ENCODE measurements at regions not wholly inside any gene's neighbourhood (a gene's known extent, or its start where the extent isn't known, plus 50 kb on each side); places are given as distances from the start of the nearest gene placed in this dataset.
A peak's percentile ranks its signal among the peaks of the same experiment; 100 is the strongest.

DNA sequence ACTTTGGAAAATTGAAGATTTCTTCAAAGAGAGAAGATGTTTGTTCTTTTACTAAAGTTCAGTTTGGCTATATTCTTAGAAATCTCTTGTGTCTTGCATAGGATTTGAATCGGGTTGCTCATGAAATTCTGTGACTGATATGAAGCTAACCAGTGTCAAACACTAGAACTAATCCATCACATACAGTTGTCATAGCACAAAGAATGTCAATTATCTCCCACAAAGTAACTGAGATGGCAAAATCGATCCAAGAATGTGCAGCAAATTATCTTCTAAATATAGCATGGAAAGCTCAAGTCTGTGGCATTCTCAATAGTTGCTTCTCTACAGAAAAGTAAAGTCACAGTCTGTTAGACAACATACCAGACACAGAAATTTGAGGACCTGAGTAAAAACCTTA lies 768.1 kb upstream of the LRRN3 start:
- no peak for DNase-seq (ENCODE audit: low read depth in 4 of 4, low spot score in 2 of 4)

DNA sequence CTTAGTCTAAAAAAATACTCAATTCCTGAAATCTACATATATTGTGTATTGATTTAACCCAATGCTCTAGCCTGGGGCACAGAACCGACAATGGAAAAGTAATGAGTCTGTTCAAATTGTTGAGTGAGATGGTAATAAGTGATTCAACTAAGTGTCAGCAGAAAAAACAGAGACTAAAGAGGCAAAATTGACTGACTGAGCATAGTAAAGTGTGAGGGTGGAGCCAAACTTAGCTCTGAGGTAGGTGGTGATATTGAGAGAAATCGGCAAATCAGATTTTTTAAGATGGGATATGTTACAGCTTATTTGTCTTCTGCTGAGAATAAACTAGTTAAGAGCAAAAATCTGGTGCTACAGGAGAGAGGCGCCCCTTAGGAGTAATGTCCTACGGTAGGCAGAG lies 764.0 kb upstream of the LRRN3 start:
- no peak for DNase-seq (ENCODE audit: low read depth in 4 of 4, low spot score in 2 of 4)

DNA sequence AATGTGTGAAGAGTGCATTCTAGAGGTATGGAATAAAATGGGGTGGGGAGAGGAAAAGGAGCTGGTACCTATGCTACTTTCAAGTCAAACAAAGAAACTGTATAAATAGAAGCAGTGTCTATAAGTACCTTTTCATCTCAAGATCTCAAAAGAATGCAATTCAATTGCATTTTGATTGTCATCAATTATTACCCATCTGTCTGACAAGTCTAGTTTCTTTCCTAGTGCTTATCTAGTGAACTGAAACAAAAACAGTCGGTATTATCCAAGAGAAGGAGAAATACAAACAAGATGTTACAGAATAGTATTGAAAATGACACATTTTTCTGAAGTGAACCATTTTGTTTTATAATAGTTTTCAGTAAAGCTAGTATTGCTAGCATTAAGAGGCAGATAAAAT lies 754.5 kb upstream of the LRRN3 start:
- no peak for DNase-seq (ENCODE audit: low read depth in 4 of 4, low spot score in 2 of 4)

DNA sequence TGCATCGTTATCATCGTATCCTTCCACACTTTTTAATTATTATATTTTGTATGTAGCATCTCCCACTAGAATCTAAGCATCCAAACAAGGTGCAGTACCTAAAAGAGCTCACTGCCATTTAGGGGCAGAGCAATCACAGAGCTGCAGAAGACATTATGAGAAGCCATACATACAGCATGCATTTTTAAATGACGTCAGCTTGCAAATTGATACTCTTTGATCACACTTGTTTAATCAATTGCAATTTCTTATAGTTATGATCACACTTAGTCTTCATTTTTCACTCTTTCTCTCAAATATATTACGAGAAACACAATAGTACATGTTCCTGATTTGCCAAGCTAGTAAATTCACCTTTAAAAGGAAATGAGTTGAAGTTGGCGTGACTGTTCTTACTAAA lies 753.3 kb upstream of the LRRN3 start:
- no peak for DNase-seq (ENCODE audit: low read depth in 4 of 4, low spot score in 2 of 4)

DNA sequence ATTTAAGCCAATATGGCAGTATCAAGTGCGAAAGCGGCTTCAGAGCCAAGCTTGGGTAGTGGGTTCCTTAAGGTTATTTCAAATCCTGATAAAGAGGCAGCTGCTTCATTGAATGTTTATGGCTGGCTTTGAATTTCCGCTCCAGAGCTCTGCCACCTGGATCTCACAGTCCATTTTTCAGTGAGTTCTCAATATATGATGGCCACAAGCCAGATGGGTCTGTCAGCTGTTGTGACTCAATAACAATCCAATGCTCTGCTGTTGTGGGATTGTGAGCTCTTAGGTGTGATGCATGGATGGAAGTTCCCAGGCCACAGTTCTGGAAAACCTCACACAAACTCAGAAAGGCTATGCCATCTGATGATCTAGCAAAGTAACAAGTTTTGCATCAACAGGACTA lies 743.8 kb upstream of the LRRN3 start:
- no peak for DNase-seq (ENCODE audit: low read depth in 4 of 4, low spot score in 2 of 4)

DNA sequence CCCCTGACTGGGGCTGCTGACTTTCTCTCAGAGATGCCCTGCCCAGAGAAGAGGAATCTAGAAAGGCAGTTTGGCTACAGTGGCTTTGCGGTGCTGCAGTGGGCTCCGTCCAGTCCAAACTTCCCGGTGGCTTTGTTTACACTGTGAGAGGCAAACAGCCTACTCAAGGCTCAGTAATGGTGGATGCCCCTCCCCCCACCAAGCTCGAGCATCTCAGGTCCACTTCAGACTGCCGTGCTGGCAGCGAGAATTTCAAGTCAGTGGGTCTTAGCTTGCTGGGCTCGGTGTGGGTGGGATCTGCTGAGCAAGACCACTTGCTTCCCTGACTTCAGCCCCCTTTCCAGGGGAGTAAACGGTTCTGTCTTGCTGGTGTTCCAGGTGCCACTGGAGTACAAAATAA lies 734.5 kb upstream of the LRRN3 start:
- no peak for DNase-seq (ENCODE audit: low read depth in 4 of 4, low spot score in 2 of 4)

DNA sequence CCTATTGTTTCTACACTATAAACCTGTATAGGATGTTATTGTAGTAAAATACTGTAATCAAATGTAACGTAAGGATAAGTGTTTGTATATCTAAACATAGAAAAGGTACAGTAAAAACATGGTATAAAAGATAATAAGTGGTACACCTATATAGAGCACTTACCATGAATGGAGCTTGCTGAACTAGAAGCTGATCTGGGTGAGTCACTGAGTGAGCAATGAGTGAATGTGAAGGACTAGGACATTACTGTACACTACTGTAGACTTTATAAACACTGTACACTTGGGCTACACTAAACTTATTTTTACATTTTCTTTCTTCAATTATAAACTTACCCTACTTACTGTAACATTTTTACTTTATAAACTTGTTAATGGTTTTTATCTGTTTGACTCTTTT lies 732.9 kb upstream of the LRRN3 start:
- no peak for DNase-seq (ENCODE audit: low read depth in 4 of 4, low spot score in 2 of 4)

DNA sequence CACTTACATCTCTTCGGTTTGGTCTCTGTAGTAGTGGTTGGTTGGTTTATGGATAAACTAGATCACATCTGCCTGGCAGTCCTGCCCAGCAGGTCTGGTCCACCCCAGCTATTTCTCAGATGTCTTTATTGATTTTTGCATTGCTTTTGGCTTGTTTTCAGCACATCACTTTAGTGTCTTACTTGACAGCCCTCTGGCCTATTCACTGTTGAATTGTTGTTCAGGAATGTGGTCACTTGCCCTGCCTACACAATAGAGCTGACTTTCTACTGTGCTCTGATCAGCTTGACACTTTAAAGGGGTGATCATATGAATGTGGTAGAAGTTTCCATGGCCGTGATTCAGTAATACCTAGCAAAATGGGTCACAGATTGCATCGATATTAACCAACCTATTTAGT lies 719.2 kb upstream of the LRRN3 start:
- DNase-seq (ENCODE audit: low read depth in 4 of 4, low spot score in 2 of 4): no peak

DNA sequence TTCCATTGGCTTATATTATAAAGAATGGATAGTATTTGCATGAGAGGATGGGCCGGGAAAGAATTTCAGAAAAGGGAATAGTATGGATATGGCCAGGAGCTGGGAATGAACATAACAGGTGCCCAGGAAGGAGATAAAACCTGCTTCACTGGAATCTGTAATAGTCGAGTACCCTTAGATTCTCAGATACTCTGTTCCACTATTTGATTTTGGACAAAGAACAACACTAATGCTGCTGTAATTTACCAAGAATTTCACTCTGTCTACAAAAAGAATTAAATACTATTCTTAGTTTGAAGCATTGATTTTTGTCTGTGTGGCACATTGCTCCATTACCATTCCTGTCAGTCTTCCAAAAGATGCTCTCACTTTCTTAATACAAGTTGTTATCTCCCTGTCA lies 718.2 kb upstream of the LRRN3 start:
- DNase-seq (ENCODE audit: low read depth in 4 of 4, low spot score in 2 of 4): no peak

DNA sequence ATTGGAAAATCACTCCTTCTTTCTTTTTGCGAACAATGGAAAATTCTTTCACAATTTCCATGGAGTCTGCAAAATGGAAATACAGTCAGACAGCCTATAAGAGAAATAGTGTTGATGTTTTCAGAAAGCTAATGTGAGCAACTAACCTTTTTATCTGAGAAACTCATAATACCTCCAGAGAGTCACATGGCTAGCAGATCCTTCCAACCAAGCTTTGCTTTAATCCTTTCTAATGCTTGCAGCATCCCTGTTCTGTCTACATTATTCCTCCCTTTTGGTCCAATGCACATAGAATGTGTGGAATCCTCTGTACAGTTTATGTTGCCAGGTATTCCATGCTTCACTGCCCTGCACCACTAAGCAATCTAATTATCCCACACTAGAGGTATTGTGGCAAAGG lies 717.5 kb upstream of the LRRN3 start:
- peak in 3 of 4 donors; percentile 1 to 44 (median 11) for DNase-seq (ENCODE audit: low read depth in 4 of 4, low spot score in 2 of 4)

DNA sequence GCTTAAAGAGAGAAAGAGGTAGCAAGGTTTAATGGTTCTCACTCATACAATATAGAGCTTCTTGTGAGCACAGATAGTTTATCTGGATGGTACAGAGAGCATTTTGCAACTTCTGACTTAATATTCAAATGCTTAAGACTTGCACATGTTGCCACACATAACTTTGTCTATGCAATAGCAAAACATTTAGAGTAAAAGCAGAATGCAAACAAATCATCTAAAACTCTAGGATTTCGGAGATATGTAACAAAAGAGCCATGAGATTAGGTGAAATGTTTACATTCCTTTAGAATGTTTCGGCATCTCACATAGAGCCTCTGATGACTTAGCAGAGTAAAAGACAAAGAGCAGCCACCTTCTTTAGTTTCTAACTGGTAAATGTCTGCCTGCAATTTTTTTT lies 717.1 kb upstream of the LRRN3 start:
- DNase-seq (ENCODE audit: low read depth in 4 of 4, low spot score in 2 of 4): no peak

DNA sequence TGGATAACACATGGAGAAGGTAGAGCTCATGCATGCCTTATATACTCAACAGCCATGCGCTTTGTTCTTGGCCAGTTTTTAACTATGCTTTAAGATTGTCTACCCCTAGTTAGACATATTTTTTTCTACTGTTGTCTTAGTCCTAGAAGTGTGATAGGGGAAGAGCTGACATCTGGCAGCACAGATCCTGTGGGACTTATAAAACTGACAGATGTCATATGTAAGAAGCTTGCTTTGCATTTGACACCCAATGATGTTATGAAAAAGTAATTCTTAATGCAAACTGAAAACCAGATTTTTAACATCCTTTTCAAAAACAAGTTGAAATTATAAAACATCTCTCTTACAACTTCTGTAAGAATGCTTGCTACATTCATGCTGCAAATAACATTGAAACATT lies 715.9 kb upstream of the LRRN3 start:
- DNase-seq (ENCODE audit: low read depth in 4 of 4, low spot score in 2 of 4): no peak

DNA sequence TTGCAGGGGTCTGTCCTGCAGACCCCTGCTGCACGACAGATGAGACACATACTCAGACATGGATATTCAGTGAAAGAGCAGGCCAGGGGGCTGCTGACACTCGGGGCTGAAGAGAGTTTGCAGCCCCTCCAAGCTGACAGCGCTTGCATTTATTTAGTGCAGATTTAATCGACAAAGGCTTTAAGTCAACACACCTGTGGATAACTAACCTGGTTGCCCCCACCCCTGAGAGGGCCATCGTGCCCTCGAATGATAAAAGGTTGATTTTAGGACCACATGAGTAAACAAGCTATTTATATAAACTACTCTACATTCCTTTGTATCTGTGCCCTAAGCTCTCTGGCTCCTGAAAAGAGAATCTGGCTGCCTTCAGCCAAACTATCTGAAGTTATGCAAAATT lies 708.2 kb upstream of the LRRN3 start:
- no peak for DNase-seq (ENCODE audit: low read depth in 4 of 4, low spot score in 2 of 4)

DNA sequence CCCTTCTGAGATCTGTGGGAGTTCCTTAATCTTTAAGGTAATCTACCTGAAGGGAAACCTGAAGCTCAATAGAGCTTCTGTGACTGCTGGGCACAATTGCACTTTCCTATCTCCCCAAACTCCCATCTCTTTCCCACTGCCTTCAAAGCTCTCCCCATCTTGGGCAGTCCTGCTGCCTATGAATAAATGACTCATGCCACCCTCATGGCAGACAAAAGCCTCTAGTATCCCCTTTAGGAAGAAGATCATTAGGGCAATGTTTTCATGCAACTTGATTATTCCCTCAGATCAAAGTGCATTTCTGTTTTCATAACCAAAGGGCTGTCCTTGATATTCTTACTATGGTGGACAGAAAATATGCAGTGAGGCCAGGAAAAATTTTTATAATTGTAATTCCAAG lies 704.9 kb upstream of the LRRN3 start:
- DNase-seq (ENCODE audit: low read depth in 4 of 4, low spot score in 2 of 4): no peak

DNA sequence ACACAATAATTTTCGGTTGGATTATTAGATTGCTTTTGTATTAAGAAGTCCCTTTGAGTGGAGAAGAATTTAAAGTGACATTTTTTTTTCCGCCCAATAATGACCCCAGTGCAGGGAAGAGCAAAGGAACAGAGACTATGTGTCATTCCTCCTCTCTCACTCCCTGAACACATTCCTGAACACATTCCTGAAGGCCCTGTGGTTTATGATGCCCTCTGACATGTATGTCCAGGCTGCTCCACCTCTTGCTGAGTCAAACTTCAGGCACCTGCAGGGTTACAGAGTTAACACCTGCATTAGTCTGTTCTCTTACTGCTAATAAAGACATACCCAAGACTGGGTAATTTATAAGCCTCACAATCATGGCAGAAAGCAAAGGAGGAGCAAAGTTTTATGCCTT lies 704.0 kb upstream of the LRRN3 start:
- DNase-seq (ENCODE audit: low read depth in 4 of 4, low spot score in 2 of 4): no peak

DNA sequence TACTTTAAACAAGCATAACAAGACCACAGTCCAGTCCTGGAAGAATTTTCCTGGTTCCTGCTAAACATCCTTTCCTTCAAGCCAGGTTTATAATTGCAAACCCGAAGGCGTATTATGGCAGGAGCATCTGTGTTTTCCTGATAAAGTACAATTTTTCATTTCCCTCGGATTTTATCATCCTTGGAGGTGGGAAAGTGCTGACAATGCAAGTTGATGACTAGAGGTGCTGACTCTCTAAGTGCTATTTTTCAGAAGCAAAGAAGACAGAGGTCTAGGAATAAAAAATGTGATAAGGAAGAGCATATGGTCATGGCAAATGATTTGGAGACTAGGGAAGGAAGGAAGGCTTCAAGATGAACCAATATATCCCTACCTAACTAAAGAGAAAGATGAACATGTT lies 703.2 kb upstream of the LRRN3 start:
- no peak for DNase-seq (ENCODE audit: low read depth in 4 of 4, low spot score in 2 of 4)

DNA sequence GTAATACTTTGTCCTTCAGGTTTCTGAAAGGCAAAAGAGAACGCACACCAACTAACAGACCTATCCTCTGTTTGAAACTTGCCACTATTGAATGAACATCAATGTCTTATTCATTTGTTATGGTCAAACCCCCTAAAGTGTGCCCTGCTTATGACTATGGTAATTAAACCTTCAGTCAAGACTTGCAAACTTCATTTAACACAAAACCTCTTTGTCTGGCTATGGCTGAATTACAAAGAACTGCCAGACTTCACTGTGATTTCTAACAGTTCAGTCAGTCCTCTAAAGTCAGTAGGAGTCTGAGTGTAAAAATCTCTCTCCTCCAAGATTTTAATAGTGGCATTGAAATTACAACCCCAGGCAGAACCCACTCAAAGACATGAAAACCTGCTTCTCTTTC lies 702.5 kb upstream of the LRRN3 start:
- DNase-seq (ENCODE audit: low read depth in 4 of 4, low spot score in 2 of 4): no peak

DNA sequence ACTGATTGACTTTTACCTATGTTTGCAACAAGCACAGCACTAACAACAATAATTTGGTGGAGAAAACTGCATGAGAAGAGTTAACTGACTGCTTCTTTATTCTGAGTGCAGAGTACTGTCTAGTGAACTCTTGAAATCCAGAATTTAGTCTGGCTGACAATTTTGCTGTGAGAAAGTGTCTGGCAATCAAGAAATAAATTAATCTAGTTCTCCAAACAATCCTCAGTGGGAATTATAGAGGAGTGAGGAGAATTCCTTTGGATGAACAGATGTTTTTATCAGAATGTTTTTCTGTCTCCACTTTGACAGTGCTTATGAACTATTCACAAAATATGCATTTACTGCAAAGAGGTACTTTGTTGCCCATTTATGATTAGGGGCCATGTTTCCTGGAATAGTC lies 694.9 kb upstream of the LRRN3 start:
- no peak for DNase-seq (ENCODE audit: low read depth in 4 of 4, low spot score in 2 of 4)

DNA sequence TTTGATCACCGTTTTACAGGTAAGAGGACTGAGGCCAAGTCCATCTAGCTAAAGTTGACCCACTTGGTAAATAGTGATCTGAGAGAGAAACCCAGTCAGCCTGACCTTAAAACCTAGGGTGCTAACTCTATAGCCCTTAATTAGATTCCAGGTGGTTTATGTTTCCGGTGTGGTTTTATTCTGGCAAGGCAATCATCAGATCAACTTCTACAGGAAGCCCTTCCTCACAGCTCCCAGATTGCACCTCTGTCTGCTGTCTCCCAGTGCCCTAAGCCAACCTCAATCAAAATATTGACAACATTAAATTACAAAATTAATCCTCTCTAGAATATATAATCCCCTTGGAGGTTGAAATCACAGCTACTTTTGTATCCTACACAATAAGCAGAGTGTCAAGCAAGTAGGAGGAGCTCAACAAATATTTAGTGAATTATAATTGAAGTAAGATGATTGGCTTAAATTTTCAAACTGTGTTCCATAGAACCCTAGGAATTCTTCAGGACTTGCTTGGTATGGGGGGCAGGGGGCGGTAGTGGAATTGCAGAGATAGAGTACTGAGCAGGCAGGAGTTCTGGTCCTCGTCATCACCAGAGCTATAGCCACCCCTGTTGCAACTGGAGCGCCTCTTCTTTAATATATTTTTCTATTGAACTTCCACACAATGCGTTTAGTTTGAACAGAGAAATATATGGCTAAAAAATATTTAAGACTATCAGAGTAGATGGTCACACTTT lies 692.8 kb upstream of the LRRN3 start:
- DNase-seq (ENCODE audit: low read depth in 4 of 4, low spot score in 2 of 4): no peak

DNA sequence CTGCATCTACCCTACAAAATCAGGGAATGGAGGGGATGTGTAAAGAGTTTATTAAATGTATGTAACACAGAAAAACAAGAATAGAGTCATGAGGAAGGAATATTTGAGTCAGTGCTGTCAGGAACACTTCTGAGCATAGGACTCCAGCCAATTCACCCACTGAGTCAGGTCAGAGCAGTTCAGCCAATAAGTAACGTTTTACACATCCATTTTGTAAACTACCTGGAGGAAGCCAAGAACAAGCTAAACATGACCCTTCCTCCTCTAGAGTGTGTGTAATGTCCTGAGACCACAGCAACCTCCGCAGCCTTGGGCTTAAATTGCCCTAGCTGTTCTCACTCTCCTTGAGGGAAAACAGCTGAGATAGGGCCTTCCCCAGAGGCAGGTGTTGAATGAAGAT lies 691.5 kb upstream of the LRRN3 start:
- no peak for DNase-seq (ENCODE audit: low read depth in 4 of 4, low spot score in 2 of 4)

DNA sequence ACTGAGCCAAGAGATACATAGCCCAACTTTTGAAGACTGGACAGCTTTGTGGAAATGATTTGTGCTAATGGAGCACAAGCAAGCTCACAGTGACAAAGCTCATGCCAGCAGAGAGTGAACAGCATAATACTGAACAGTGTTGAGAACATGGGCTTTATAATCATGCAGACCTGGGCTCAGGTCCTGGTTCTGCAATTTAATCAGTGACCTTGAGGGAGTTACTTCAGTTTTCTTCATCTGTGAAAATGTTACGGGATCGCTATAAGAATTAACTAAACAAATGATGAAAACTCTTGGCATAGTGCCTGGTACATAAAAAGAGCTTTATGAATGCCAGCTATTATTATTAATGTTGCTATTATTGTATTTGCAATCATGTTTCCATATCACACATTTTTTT lies 690.5 kb upstream of the LRRN3 start:
- no peak for DNase-seq (ENCODE audit: low read depth in 4 of 4, low spot score in 2 of 4)

DNA sequence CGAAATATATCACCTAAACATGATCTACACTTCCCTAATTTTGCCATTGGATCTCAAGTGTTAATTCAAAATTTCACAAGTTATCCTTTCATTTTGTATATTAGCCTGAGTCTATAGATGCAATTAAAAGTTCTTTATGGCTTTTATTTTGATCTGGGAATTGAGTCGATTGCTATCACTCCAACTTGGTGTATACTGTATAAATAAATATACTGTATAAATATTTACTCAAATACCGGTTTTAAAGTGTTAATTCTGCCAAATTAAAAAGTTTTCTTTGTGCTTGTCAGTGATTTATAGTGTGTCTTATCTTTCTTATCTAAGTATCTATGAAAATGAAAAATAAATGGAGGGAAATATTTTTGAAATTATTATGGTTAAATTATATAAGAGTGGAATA lies 683.7 kb upstream of the LRRN3 start:
- DNase-seq (ENCODE audit: low read depth in 4 of 4, low spot score in 2 of 4): no peak

DNA sequence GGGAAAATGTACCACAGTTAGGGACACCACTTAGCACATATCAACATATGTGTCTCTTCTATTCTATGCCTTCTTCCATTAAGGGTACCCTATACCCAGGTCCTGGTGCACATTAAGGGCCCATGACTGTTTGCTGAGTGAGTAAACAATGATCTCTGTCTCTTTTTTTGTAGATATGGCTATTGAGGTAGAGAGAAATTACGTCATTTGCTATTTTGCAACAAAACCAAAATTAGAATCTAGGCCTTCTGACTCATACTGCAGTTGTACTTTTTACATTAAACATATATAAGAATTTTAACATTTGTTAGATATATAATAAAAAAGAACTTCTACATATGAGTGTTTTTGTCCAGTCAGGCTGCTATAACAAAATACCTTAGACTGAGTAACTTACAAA lies 683.2 kb upstream of the LRRN3 start:
- DNase-seq (ENCODE audit: low read depth in 4 of 4, low spot score in 2 of 4): no peak
